ENCODE measurements at regions not wholly inside any gene's neighbourhood (a gene's known extent, or its start where the extent isn't known, plus 50 kb on each side); places are given as distances from the start of the nearest gene placed in this dataset.

- no peak for TF ChIP-seq POLR2A (IDR thresholded peaks at IDR 0.05)
- no peak for TF ChIP-seq CTCF (IDR thresholded peaks at IDR 0.05)
Observed at GRCh38 chr15:62559381-62559733, 394.3 kb upstream of the C2CD4B start.

Data from heart left ventricle (tissue), 13 donors.